Pulmonary artery endothelial cell (primary cell): ENCODE measurements at regions not wholly inside any gene's neighbourhood (a gene's known extent, or its start where the extent isn't known, plus 50 kb on each side); places are given as distances from the start of the nearest gene placed in this dataset.

Experiments
- DNase-seq: peaks from one replicate; pipeline ENCODE4 v3.0.0-alpha.2; 2011; ENCODE audit warnings: low read depth, low spot score

DNA sequence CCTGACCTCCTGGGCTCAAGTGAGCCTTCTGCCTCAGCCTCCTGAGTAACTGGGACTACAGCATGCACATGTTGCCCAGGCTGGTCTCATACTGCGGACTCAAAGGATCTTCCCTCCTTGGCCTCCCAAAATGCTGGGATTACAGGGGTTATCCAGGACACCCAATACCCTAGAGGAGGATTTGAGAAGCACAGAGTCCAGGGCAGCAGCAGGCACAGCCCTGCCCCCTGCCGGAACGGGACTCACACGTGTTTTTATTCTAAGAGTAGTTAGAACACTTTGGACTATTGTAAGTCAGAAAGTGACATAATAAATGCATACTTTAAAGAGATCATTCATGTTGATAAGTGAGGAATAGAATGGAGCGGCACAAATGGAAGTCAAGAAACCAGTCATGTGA is 80.2 kb downstream of the C6orf118 start:
- no peak for DNase-seq

DNA sequence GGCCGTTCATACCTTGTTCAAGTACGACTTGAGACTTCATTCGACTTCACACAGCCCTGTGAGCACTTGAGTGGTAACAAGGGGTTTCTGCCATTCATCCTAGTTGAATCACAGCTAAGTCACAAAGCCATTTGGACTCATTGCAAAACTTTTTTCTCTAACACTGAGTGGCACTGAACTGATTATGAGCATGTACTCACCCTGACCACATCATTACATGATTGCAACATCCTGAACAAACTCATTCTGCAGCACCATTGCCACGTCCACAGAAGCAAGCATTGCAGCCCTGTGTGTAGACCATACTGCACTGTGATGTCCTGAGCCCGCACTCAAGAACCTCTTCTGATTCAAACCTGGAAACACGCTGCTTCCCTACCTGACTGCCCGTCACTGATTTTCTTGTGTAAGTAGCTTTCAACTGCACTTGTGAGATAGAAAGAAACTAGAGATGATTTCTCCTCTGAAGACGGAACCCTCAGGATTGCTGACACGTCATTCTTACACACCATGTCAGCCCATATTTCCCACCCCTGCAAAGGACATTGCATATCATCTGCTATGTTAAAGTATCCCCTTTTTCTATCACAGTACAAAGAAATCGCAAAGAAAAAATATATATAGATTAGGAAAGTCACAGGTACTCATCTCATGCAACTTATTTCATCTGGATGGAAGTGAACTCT is 81.6 kb downstream of the C6orf118 start:
- DNase-seq: no peak

DNA sequence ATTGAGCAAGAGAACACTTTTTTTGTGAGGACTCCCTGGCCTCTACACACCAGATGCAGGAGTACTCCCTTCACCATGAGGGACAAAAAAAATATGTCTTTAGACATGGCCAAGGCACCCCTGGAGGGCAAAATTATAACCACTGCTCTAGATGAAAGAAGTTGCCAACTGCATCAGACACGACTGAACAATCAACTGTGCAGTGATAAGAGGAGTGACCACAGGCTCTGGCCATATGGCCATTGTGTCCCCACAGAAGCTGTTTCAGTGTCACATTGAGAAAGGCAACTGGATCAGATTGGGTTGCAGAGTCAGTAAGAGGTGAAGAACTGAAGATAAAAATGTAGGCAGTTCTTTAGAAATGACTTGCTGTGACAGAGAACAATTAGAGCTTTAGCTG is 85.7 kb downstream of the C6orf118 start:
- no peak for DNase-seq

DNA sequence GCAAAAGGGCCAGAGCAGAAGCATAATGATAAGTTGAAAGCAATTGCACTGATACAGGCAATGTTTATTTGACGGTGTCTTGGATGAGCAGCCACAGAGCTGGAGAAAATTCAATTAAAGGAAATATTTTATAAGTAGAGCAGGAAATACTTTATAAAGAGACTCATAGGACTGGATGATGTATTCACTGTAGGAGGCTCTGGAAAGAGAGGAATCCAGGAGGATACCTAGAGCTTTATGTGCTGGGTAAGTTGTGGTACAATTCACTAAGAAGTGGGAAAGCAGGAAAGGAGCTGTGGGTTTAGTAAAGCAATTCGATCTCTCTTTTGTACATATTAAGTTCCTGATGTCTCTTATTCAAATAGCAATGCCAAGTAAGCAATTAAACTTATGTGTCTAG is 86.3 kb downstream of the C6orf118 start:
- DNase-seq: no peak

GRCh38 chr6:165222315-165223025 is 86.9 kb downstream of the C6orf118 start:
- no peak for DNase-seq

- DNase-seq: no peak
Measured at GRCh38 chr6:165220045-165220444, 89.4 kb downstream of the C6orf118 start.

DNA sequence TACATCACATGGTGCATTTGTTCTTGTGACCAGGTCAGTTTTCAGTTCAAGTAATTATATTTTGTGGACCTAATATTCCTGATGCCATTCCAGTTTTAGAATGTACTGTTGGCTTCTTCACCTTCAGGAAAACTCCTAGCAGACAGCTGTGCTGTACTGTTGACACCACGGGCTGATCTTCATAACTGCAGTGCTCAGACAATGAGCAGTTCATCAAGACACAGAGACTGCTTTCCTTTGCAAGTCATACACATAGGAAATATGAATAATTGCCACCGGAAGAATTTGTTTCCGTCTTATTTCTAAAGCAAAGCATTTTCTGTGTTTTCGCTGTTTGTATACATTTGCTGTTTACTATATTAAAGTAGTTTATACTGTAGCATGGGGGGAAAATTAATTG is 89.8 kb downstream of the C6orf118 start:
- DNase-seq: no peak

GRCh38 chr6:165218829-165219228 is 90.6 kb downstream of the C6orf118 start:
- no peak for DNase-seq

- no peak for DNase-seq
Measured at GRCh38 chr6:165206798-165207197, 102.6 kb downstream of the C6orf118 start.

DNA sequence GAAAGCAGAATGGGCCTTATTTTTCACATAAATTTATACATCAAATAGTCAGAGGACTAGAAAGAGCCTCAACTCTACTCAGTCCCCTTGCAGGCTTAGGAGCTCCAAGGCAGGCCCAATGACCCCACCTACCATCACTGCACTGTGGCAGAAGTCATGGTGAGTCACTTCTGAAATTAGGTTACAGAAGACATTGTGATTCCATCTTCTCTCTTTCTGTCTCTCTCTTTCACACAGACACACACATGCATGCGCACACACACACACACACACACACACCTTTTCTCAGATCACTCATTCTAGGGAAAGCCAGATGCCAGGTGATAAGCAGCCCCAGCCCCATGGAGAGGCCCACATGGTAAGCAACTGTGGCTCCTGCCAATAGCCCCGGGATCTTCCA is 103.8 kb downstream of the C6orf118 start:
- DNase-seq: no peak

DNA sequence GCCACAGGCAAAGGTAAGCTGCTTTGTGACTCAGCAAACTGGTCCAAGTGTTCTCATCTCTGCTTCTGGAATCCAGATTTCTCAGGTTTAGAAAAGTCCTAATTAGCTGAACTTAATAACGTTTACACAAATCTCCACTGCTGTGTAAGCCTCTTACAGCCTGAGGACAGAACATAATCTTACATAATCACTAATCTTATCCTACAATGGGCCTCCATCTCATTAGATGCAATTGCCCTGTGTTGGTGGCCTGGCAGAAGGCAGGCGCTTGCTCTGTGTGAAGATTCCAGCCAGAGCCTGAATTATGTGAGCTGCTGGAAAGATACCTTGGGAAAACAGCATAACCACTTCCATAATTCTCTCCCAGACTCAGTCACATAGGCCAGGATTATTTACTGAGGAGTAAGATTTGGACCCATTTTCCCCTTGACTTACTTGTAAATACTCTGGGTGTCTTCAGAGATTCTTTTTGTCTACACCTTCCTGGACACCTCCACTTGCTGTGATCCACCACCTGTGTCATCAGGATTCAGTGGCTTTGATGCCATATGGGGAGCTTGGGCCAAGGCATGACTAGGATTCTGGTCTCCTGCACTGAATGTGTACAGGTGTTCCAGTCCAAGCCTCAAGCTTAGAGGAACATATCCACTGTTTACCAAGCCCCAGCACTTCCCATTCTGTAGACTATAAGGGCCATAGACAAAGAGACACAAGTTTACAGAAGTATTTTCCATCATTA is 104.4 kb downstream of the C6orf118 start:
- DNase-seq: no peak

DNA sequence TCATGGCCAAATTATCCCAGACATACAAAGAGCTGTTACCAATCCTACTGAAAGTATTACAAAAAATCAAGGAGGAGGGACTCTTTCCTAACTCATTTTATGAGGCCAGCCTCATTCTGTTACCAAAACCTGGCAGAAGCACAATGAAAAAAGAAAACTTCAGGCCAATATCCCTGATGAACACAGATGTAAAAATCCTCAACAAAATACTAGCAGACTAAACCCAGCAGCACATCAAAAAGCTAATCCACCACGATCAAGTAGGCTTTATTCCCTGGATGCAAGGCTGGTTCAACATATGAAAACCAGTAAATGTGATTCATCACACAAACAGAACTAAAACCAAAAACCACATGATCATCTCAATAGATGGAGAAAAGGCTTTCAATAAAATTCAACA is 109.2 kb downstream of the C6orf118 start:
- no peak for DNase-seq

DNA sequence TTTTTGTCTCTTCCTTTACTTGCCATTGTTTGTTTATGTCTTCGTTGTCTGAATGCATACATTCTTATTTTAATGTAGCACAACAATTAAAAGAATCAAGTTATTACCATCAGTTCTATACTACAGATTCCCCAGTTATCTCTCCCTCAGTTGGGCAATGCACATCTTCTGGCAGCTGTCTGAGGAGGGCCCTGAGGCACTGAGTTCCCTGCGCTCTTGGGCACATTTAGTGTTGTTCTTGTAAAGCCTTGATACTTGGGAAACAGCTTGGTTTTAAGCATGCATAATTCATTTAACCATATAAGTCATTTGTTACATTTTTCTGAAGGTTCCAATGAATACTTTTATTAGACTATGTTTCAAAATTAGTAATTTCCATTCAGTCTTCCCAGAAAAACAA is 117.9 kb downstream of the C6orf118 start:
- no peak for DNase-seq

DNA sequence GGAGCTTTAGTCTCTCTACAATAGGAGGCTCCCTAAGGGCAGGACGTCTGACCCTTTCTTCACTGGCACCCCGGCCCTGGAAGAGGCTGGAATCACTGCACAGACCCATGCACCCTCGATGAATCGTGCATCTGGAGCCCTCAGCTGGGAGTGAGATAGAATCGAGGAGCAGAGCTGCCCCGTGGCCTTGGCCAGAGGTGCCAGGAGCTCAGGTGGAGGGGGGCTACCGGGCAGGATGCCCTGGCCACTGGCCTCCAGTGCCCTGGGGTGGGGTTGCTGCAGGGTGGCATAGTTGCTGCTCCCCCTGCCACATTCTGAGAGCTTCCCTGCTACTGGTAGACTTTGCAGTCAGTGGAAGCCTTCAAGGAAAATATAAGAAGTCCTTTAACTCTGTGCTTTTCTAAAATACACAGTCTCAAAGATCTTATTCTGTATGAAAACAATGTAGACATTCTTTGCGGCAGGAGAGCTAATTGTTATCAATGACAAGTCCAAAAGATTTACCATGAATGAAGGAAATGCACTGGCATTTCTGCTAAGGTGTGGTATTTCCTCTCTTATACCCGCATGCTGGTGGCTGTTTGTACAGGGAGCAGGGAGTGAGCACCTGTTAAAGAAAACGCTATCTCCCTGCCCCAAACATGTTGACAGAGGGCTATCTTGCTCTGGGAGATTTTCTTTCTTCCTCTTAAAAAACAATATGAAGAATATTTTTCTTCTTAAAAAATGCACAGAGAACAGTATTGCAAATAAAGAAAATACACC is 122.8 kb downstream of the C6orf118 start:
- no peak for DNase-seq

GRCh38 chr6:165186041-165186440 is 123.4 kb downstream of the C6orf118 start:
- no peak for DNase-seq

GRCh38 chr6:165184192-165184979 is 125.0 kb downstream of the C6orf118 start:
- no peak for DNase-seq

DNA sequence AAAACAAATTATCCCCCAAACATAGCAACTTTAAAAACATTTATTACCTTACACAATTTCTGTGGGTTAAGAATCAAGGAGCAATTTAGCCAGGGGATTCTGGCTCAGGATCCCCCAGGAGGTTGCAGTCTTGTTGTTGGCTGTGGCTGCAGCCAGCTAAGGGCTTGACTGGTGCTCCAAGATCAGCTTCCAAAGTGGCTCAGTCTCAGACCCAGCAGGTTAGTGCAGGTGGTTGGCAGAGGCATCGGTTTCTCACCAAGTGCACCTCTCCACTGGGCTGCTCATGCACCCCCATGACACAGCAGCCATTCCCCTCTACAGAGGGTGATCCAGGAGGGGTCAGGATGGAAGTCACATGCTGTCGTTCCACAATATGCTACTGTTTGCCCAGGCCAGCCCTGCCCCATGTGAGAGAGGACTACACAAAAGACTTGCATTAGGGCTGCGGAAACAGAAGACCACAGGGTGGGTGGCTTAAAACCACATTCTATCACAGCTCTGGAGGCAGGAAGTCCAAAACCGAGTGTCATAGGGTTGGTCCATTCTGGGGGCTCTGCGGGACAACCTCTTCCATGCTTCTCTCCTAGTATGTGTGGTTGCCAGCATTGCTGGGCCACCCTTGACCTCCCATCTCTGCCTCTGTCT is 125.8 kb downstream of the C6orf118 start:
- no peak for DNase-seq

GRCh38 chr6:165183071-165183470 is 126.3 kb downstream of the C6orf118 start:
- no peak for DNase-seq

DNA sequence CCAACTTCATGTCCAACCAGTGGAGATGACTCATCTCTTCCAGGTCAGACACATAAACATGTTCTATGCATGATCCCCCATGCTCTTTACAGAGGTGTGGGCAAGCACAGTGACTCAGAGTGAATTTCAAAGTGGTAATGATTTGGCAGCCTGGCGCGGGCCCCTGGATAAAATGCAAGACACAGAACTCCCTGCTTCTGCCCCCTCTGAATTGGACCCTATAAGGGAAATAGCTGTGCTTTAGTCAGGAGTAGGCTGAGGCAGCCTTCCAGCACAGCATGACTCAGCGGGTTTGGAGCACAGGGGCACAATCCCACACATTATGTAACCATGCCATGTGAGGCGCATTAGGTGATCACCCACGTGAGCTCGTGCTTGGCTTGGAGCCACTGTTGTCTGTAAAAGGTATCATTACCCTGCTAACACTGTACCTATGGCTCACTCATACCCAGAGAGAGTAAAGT is 127.4 kb downstream of the C6orf118 start:
- DNase-seq: no peak

DNA sequence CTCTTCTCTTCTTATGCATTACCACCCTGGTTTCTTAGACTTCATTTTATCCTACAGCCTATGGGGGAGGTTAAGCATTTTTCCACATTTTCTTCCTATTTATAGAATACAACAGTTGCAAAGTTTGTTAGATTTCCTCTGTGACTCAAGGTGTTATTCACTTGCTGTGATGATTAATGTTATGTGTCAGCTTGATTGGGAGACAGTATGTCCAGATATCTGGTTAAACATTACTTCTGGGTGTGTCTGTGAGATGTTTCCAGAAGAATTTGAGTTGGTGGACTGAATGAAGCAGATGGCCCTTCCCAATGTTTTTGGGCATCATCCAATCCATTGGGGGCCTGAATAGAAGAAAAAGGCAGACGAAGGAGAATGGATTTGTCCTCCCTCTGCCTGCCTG is 131.3 kb downstream of the C6orf118 start:
- DNase-seq: no peak
